ENCODE measurements at regions not wholly inside any gene's neighbourhood (a gene's known extent, or its start where the extent isn't known, plus 50 kb on each side); places are given as distances from the start of the nearest gene placed in this dataset.
"Not testable (repeated sequence)": the region's sequence is repeated elsewhere in the genome, so short reads cannot be mapped to it uniquely, and the experiment has no call there.

DNA sequence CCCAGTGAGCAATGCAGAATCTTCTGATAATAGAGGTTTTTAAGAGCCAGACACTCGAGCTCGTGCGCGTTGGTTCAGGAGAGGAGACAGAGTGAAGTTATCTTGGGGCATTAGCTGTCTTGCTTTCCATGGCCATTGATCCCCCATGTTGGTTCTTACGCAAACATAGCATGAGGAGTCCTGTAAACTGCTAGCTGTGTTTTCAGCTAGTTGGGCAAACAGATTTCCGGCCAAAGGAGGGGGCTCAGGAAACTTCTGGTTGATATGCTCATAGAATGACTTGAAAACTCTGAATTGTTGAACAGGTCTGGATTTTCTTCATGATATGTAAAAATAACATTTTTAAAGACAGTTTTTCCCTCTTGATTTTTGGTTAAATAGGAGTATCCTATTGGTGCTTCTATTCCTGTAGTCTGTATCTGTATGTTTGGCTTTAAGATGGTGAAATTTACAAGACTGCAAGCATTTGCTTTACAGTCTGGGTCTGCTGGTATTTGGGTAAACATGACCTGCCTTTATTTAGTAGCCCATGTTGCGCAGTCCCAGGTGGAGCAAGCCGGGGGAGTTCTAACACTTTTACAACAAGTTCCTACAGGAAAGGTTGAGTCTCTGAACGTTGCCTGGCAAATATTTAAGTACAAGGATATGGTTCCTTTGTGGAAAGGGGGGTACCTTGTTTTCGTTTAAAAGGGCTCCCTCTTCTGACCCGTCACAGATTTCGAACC is 218.4 kb upstream of the KCND2 start:
- no peak for DNase-seq

GRCh38 chr7:120055300-120055699 is 217.7 kb upstream of the KCND2 start:
- no peak for DNase-seq

DNA sequence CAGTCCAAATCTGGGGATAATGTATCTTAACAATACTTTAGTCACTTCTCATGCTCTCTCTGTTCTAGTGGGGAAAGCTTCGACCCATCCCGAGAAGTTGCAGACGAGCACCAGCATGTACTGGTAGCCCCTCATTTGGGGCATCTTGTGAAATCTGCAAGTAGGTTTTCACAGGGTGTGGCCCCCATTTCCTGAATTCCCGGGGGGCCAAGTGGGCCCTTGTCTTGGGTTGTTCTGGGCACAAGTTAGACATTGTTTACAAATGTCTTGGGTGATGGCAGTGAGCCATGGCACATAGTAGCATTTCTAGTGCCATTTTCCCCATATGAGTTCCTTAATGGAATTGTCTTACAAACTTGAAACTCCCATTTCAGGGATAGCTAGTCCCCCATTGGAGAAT is 216.7 kb upstream of the KCND2 start:
- DNase-seq: no peak

- no peak for DNase-seq
Measured at GRCh38 chr7:120059641-120060040, 213.3 kb upstream of the KCND2 start.

- DNase-seq: no peak
Measured at GRCh38 chr7:120060281-120060680, 212.7 kb upstream of the KCND2 start.

- DNase-seq: no peak
Measured at GRCh38 chr7:120060875-120061274, 212.1 kb upstream of the KCND2 start.

- no peak for DNase-seq
Measured at GRCh38 chr7:120064565-120064964, 208.4 kb upstream of the KCND2 start.

GRCh38 chr7:120066898-120067297 is 206.1 kb upstream of the KCND2 start:
- DNase-seq: not testable (repeated sequence)

DNA sequence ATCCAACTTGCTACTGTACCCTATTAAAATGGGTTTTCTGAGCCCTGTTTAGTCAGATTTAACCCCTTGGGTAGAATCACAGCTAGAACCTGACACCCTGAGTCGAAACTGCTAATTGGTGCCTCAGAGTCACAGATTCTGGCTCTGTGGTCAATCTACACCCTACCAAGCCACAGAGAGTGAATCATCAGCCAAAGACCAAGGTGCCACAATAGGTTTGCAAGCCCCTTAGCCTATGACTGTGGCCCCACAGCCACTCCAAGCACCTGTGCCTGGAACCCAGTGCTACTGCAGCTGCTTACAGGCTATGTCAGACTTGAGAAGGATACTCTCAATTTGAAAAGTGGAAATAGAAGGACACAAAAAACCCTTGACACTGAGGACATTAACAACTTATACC is 202.8 kb upstream of the KCND2 start:
- DNase-seq: no peak

DNA sequence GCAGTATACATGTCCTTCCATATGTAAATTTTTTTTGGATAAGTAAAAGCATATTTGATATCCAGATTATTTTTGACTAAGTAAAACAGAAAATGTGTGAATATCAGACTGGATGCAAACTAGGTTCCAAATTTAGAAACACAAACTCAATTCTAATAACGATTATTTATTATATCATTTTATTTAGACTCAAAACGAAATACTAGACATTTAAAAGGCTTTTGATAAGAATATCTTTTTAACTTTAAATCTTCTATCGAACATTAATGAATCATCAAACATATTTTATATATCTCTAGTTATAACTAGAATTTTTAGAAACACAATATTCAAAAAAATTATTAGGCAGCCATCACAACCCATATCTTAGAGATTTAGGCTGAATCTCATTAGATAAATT is 195.2 kb upstream of the KCND2 start:
- no peak for DNase-seq

DNA sequence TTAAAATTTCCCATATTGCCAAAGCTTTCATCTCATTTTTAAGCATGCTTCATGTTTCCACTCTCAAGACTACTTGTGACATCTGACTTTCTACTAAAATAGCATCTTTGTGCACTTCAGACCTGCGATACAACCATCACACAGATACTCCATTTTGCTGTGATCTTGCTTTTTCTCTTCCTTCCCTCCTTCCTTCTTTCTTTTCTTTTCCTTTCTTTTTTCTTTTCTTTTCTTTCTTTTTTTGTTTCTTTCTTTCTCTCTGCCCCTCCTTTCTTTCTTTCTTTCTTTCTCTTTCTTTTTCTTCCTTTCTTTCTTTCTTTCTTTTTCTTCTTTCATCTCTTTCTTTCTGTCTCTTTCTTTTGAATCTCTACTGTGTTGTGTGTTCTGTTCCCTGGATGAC is 194.0 kb upstream of the KCND2 start:
- DNase-seq: no peak

DNA sequence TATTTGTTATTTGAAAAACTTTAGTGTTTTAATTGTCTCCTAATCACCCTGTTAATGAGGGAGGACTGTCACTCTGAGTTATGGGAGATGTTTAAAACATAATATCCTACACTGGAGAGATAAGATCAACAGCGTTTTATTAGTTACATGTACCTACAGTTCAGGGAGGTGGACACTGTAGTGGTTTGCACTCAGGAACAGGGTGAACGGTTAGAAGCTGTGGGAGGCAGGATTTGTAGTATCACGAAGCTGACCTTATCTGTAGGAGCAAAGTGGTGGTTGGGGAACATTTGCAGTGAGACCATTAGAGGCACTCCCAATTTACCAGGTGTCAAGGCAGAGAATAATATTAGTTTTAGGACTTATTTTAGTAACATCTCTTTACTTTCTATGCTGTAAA is 193.3 kb upstream of the KCND2 start:
- no peak for DNase-seq

DNA sequence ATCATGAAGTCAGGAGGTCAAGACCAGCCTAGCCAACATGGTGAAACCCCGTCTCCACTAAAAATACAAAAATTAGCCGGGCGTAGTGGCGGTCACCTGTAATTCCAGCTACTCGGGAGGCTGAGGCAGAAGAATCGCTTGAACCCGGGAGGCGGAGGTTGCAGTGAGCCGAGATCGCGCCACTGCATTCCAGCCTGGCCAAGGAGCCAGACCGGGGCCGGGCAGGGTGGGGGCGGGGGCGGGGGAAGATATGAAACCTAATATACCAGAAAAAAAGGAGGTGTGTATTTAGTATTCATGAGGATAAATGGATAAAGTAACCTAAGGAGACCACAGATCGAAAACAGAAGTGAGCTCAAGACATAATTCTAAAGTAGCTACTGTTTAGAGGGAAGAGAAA is 186.5 kb upstream of the KCND2 start:
- DNase-seq: not testable (repeated sequence)

GRCh38 chr7:120089968-120090367 is 183.0 kb upstream of the KCND2 start:
- DNase-seq: no peak

- DNase-seq: no peak
Measured at GRCh38 chr7:120091807-120092206, 181.2 kb upstream of the KCND2 start.

DNA sequence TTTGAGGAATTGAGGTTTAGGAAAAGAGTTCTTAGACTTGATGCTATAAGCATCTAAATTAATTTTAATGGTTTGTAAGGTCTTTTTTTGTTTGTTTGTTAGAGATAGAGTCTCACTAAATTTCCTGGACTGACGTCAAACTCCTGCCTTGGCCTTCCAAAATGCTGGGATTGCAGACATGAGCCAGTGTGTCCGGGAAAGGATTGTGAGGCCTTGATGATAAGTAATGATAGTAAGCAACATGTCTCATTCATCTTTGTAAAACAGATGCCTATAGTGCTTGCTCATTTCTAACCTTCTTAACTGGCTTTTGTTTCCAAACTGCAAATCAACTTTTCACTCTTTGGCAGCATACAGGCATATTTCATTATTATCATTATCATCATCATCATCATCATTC is 176.0 kb upstream of the KCND2 start:
- DNase-seq: no peak

DNA sequence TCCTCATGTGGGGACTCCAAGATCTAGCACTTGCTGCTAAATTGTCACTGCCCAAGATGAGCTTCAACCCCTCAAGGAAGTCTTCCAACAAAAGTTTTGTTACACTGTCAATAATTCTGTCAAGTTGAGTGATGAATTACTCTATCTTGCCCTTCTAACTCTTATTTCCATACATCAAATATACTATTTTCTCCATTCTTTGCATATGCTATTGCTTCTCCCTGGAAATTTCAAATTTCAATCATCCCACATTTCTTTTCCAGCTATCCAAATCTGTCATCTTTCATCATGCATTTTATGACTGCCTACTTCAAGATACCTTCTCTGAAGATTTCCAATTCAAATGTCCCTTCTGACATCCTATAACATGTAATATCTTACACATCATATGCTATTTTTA is 175.2 kb upstream of the KCND2 start:
- no peak for DNase-seq

DNA sequence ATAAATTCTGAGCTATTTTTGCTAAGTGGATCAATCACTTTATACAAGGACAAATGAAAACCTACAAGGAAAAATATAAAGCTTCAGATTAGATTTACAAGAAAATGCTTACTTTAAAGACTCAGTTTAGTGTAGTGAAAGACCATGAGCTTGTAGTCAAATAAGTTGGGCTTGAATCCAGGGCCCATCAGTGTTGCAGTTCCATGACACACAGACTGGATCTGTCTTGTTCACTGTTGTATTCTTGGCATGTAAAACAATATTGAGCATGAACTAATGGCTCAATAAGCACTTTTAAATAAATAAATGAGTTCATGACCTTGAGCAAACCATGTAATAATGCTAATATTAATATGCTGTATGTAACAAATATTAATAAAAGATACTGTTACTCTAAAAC is 164.6 kb upstream of the KCND2 start:
- DNase-seq: no peak

DNA sequence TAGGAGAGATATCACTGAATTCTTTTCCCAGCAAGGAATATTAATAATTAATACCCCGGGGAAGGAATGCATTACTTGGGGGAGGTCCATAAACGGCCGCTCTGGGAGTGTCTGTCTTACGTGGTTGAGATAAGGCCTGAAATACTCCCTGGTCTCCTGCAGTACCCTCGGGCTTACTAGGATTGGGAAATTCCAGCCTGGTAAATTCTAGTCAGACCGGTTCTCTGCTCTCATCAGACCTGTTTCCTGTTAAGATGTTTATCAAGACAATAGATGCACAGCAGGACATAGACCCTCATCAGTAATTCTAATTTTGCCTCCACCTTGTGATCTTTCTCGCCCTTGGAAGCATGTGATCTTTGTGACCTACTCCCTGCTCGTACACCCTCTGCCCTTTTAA is 162.8 kb upstream of the KCND2 start:
- no peak for DNase-seq

DNA sequence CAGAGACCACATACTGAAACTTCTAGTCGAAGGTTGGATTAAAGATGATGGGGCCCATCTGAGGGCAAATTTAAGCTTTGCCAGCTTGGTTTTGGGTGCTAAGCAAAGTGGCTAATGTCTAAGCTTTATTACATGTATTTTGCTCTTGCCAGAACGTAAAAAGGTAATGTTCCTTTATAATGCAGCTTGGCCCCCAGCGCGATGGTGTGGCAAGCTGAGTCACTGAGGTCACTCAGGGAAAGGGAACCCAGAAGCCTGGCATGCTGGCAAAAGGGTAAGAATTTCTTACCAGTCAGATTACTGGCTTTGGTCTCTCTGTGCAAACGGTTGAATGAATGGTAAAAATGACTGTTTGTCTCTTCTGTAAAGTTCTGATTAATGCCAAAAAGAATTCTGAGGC is 158.3 kb upstream of the KCND2 start:
- no peak for DNase-seq

- no peak for DNase-seq
Measured at GRCh38 chr7:120123528-120123927, 149.4 kb upstream of the KCND2 start.

DNA sequence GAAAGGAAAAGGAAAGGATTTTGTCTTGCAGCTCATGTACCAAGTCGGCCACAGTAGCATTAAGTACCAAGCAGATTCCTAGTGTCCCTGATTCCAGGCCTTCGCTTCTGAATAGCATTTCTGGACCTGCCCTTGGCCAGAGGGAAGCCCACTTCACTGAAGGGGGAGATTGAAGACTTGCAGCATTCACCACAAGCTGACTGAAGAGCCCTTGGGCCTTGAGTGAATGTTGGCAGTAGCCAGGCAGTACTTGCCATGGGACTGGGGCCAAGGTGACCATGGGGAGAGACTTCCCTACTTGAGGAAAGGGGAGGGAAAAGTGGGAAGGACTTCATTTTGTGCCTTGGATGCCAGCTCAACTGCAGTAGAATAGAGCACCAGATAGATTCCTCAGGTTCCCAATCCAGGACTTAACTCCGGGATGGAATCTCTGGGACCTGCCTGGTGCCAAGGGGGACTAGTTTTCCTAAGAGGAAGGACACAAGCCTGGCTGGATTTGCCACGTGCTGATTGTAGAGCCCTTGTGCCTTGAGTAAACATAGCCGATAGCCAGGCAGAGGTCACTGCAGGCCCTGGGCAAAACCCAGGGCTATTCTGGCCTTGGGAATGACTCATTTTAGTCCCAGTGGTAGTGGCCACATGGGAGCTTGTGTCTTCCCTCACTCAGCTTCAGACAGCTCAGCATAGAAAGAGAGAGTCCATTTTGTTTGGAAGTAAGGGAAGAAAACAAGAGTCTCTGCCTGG is 141.7 kb upstream of the KCND2 start:
- DNase-seq: no peak

DNA sequence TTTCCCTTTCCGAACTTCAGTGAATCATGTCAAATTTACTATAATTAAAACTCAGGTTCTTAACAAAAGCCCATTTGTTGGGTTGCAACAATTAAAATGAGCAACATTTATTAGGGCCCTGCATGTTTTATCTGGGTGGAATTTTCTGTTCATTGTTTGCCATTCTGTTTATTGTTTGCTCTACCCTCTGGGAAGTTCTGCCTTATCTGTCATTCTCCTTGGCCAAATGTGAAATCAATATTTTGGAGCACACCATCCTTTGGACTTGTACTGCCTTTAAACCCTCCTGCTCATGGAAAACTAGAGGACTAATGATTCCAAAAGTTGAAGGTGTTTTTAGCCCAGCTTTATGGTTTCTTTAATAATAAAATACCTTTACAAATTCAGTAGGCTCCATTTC is 134.5 kb upstream of the KCND2 start:
- no peak for DNase-seq

DNA sequence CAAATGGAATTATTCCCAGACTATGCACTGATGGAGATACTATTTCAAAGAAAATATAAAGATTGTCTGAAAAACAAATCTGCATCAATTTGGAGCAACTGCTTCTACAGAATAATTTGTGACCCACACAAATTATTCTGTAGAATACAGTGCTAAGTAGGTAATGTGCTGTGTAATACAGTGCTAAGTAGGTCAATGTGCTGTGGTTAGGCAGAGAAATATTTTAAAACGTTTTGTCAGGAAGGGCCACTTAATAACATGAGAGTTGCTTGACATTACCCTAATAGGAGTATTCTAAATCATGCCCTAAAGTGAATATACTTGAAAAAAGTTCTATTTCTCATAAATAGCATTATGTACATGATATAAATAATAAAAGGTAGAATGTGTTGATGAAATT is 116.5 kb upstream of the KCND2 start:
- DNase-seq: no peak

DNA sequence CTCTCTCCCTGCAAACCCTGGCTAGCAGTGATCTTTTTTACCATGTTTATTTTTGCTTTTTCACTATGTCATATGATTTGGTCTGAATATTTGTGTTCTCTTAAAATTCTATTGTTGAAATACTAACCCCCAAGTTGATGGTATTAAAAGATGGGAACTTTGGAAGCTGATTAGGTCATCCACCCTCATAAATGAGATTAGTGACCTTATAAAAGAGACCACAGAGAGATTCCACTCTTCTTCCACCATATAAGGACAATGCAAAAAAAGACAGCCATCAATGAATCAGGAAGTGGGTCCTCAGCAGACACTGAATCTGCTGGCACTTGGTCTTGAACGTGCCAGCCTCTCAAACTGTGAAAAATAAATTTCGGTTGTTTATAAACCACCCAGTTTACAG is 112.8 kb upstream of the KCND2 start:
- DNase-seq: no peak
